Fibroblast of pulmonary artery (primary cell): ENCODE measurements at regions not wholly inside any gene's neighbourhood (a gene's known extent, or its start where the extent isn't known, plus 50 kb on each side); places are given as distances from the start of the nearest gene placed in this dataset.

Experiments used
- DNase-seq: peaks from one replicate; pipeline ENCODE4 v3.0.0-alpha.2; 2010; ENCODE audit warnings: low read depth
- H3K4me3 ChIP-seq: replicated peaks from 2 replicates; pipeline ENCODE4 v1.5.1; 2011; ENCODE audit warnings: low read depth, mild to moderate bottlenecking, control low read depth, low read length, moderate library complexity
- CTCF ChIP-seq: IDR thresholded peaks from 2 replicates; pipeline ENCODE4 v1.5.1; 2011; ENCODE audit warnings: mild to moderate bottlenecking, control low read depth, low read length, inconsistent platforms; ENCODE audit errors: missing control alignments

DNA sequence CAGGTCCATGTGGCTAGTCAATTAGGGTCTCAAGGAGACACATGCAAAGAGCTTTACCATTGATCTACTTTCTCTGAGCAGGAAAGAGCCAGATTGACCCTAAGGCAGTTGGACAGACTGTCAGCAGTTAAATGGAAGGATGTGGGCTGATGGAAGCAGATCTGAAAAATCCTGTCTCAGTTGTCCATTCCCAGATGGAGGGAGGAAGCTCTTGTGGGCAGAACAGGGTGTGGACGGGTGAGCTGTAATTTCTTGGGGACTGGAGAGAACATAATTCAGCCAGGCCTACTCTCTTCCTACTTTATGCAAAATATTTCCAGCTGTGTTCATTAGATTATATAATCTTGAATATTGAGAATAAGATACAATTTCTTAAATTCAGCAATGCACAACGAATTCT is 163.6 kb downstream of the GNAT3 start:
- no peak for DNase-seq
- H3K4me3 ChIP-seq: no peak overlapping the region
- no peak for TF ChIP-seq CTCF

DNA sequence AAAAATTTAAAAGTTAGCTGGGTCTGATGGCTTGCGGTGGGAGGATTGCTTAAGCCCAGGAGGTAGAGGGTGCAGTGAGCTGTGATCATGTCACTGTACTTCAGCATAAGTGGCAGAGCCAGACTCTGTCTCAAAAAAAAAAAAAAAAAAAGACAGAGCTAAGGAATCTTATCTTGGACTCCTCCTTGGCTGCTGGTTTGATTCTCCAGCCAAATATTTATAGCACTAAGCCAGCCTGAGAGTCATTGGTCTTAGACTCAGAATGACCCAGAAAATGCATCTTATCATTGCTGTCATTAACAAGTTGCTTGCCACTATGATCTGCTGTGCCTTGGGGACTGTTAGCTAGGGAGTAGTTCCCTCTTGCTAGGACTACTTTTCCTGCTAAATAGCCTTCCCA is 164.7 kb downstream of the GNAT3 start:
- no peak for TF ChIP-seq CTCF
- H3K4me3 ChIP-seq: no peak overlapping the region
- peak; percentile 10 for DNase-seq

GRCh38 chr7:80346704-80347103 is 165.2 kb downstream of the GNAT3 start:
- DNase-seq: peak; percentile 44
- H3K4me3 ChIP-seq: no peak overlapping the region
- TF ChIP-seq CTCF: no peak

GRCh38 chr7:80335511-80336231 is 176.2 kb downstream of the GNAT3 start:
- peak; percentile 42 for DNase-seq
- no peak overlapping the region for H3K4me3 ChIP-seq
- TF ChIP-seq CTCF: no peak

DNA sequence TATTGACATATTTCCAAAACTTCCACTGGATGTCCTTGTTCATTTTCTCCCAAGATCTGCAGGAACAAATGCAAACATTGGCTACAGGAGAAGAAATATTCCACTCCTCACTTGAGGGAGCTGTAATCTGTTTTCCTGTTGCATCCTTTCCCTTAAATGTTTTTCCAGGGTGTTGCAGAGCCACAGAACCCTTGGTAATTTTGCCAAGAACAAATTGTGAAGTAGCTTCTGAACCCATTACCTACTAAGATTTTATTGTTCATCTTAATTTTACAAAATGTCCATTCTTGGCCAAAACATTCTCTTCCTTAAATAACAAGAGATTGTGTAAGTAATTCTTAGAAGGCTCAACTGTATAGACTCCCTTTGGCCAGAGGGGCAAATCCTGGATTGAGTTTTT is 177.0 kb downstream of the GNAT3 start:
- peak; percentile 66 for DNase-seq
- H3K4me3 ChIP-seq: no peak overlapping the region
- TF ChIP-seq CTCF: no peak

GRCh38 chr7:80334196-80334595 is 177.7 kb downstream of the GNAT3 start:
- no peak overlapping the region for H3K4me3 ChIP-seq
- no peak for DNase-seq
- TF ChIP-seq CTCF: no peak

GRCh38 chr7:80333040-80333439 is 178.8 kb downstream of the GNAT3 start:
- TF ChIP-seq CTCF: no peak
- DNase-seq: peak; percentile 9
- no peak overlapping the region for H3K4me3 ChIP-seq
